ENCODE measurements at regions not wholly inside any gene's neighbourhood (a gene's known extent, or its start where the extent isn't known, plus 50 kb on each side); places are given as distances from the start of the nearest gene placed in this dataset.

DNA sequence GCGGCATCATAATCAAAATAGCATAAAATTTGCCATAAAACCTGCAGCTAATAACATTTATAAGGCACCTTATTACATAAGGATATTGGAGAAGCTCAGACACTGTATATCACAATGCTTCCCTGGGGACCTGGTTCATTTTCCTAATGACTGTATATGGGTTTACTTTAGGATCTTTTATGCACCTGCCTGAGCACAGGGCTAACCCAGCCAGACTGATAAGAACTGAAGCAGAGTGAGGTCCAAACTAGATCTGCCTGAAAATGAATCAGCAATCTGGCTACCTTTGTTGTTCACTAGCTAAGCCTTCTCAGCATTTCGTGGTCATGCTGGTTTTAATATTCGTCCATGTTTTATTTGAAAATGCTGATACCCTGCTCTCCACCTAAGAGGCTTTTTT lies 1922.3 kb upstream of the CELF4 start:
- no peak overlapping the region for H3K4me3 ChIP-seq
- H3K36me3 ChIP-seq = no peaks in the 10 kb centered on the region
- DNase-seq (ENCODE audit: low spot score) (no peak), ATAC-seq (ENCODE audit: insufficient number of reproducible peaks, low FRiP score, low read depth) (no peak)
- no peaks in the 10 kb centered on the region for H3K9me3 ChIP-seq
- no peaks in the 10 kb centered on the region for H3K27me3 ChIP-seq (replicated peaks; ENCODE audit: insufficient read depth)
- H3K27ac ChIP-seq = no peak overlapping the region
- H3K4me1 ChIP-seq (ENCODE audit: control insufficient read depth in 1 of 2, low read depth in 2 of 2) = no peaks in the 10 kb centered on the region
- TF ChIP-seq, protein P1, sequence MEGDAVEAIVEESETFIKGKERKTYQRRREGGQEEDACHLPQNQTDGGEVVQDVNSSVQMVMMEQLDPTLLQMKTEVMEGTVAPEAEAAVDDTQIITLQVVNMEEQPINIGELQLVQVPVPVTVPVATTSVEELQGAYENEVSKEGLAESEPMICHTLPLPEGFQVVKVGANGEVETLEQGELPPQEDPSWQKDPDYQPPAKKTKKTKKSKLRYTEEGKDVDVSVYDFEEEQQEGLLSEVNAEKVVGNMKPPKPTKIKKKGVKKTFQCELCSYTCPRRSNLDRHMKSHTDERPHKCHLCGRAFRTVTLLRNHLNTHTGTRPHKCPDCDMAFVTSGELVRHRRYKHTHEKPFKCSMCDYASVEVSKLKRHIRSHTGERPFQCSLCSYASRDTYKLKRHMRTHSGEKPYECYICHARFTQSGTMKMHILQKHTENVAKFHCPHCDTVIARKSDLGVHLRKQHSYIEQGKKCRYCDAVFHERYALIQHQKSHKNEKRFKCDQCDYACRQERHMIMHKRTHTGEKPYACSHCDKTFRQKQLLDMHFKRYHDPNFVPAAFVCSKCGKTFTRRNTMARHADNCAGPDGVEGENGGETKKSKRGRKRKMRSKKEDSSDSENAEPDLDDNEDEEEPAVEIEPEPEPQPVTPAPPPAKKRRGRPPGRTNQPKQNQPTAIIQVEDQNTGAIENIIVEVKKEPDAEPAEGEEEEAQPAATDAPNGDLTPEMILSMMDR (IDR thresholded peaks at IDR 0.05) = no peak

DNA sequence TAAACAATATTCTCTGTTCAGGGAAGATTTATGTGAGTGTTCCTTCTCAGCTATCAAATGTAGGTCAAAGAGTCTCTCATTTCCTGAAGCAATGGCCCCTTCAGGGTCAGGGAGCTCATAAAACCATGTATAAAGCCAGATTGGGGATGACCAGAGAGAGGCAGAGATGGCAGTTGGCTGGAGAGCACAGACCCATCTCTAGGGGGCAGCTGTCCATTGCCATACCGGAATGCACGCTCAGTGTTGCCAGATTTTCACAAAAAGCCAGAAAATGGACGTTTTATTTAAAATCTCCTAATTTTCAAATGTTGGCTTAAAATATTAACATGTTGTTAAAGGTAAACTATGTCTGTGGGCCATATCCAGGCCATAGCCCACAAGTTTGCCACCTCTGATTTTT lies 1920.7 kb upstream of the CELF4 start:
- DNase-seq (ENCODE audit: low spot score) (no peak), ATAC-seq (ENCODE audit: insufficient number of reproducible peaks, low FRiP score, low read depth) (no peak)
- H3K27me3 ChIP-seq (replicated peaks; ENCODE audit: insufficient read depth) = no peaks in the 10 kb centered on the region
- no peaks in the 10 kb centered on the region for H3K9me3 ChIP-seq
- H3K4me3 ChIP-seq = no peak overlapping the region
- H3K36me3 ChIP-seq = no peaks in the 10 kb centered on the region
- H3K27ac ChIP-seq = no peak overlapping the region
- H3K4me1 ChIP-seq (ENCODE audit: control insufficient read depth in 1 of 2, low read depth in 2 of 2) = no peaks in the 10 kb centered on the region
- TF ChIP-seq, protein P1 (IDR thresholded peaks at IDR 0.05) = no peak

DNA sequence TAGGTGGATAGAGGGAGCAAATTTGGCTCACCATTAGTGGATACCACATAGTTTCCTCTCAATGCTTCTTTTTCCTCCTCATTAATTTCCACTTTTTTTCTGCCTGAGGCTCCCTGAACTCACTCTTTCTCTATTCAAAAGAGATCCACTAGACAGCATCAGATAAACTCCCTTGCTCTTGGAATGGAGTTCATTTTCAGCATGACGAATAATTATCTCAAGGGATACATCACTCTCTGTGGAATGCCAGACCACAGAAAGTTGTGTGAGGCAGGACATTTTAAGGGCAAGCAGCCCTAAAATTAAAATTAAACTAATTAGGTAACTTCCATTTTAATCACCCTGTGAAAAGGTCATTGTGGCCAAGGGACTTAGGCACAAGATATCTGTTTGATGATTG lies 1920.1 kb upstream of the CELF4 start:
- H3K9me3 ChIP-seq = no peaks in the 10 kb centered on the region
- DNase-seq (ENCODE audit: low spot score) (no peak), ATAC-seq (ENCODE audit: insufficient number of reproducible peaks, low FRiP score, low read depth) (no peak)
- no peaks in the 10 kb centered on the region for H3K27me3 ChIP-seq (replicated peaks; ENCODE audit: insufficient read depth)
- H3K27ac ChIP-seq = no peak overlapping the region
- no peak overlapping the region for H3K4me3 ChIP-seq
- TF ChIP-seq, protein P1 (IDR thresholded peaks at IDR 0.05) = no peak
- no peaks in the 10 kb centered on the region for H3K36me3 ChIP-seq
- H3K4me1 ChIP-seq (ENCODE audit: control insufficient read depth in 1 of 2, low read depth in 2 of 2) = no peaks in the 10 kb centered on the region

DNA sequence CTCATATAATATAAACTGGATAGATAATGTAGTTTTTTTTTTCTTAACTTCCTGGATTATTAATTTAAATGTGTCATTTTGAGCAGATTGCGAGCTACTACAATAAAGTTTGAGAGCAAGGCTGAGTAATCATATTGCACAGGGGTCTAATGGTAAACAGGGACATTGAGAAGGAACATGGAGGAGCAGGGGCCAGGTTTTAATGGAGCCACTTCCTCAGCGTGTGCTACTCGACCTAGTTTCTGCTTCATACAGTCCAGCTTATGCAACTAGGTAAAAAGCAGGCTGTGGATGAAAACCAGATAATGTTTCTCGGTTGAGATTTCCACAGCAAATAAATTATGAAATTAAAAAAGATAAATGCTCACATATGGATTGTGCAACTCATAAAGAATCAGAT lies 1915.7 kb upstream of the CELF4 start:
- no peak overlapping the region for H3K4me3 ChIP-seq
- DNase-seq (ENCODE audit: low spot score) (no peak), ATAC-seq (ENCODE audit: insufficient number of reproducible peaks, low FRiP score, low read depth) (no peak)
- H3K9me3 ChIP-seq = no peaks in the 10 kb centered on the region
- H3K36me3 ChIP-seq = no peaks in the 10 kb centered on the region
- H3K27me3 ChIP-seq (replicated peaks; ENCODE audit: insufficient read depth) = no peaks in the 10 kb centered on the region
- H3K4me1 ChIP-seq (ENCODE audit: control insufficient read depth in 1 of 2, low read depth in 2 of 2) = no peaks in the 10 kb centered on the region
- TF ChIP-seq, protein P1 (IDR thresholded peaks at IDR 0.05) = no peak
- no peak overlapping the region for H3K27ac ChIP-seq

DNA sequence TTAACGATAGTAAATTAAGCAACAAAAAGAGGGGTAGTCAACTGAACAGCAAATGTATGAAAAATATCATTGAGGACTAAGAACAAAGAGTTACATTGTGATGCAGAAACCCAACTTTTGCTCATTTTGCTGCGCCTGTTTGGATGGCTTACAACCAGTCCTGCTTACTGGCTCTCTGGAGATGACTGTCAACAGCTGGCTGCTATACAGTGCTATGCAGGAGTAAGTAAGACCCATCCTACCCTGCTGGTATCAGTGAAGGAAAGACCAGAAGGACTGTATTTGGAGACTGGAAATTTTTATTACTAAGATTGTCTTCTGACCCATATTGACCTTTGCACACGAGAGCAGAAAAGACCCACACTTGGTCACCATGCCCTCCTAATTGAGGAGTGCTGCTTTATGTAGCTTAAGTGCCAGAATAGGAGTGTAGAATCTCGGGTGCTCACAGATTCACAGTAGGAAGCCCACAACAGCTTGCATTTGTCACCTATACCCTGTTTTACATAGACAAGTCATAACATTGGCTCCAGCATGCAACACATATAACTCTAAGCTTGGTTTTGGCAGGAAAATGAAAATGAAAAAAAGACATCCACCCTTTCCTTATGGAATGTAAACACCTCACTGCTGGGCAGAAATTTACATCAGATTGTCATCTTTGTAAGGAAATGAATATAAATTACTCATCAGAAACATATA lies 1915.0 kb upstream of the CELF4 start:
- Histone ChIP-seq H3K9me3 (no peaks in the 10 kb centered on the region), H3K27me3 (replicated peaks; ENCODE audit: insufficient read depth) (no peaks in the 10 kb centered on the region), H3K4me3 (no peak overlapping the region), H3K27ac (no peak overlapping the region), H3K36me3 (no peaks in the 10 kb centered on the region), H3K4me1 (ENCODE audit: control insufficient read depth in 1 of 2, low read depth in 2 of 2) (no peaks in the 10 kb centered on the region)
- no peak for DNase-seq (ENCODE audit: low spot score)
- TF ChIP-seq, protein P1 (IDR thresholded peaks at IDR 0.05) = no peak
- ATAC-seq (ENCODE audit: insufficient number of reproducible peaks, low FRiP score, low read depth) = no peak
